DND-41 (cell line): ENCODE measurements at regions not wholly inside any gene's neighbourhood (a gene's known extent, or its start where the extent isn't known, plus 50 kb on each side); places are given as distances from the start of the nearest gene placed in this dataset.

Source experiments
- ATAC-seq: fragments of 200-7000 bp; cut with Tn5 transposase; 3 replicates; pipeline ENCODE4 v1.9.1; 2021; ENCODE audit warnings: low read depth; ENCODE audit not compliant: insufficient read depth
- DNase-seq: peaks from one replicate; pipeline ENCODE4 v3.0.0-alpha.2; 2020
- H2AFZ ChIP-seq: 2 replicates; pipeline ENCODE4 v1.6.0; 2012; ENCODE audit warnings: low read depth, low read length
- H3K27ac ChIP-seq: 2 replicates; pipeline ENCODE4 v1.5.1; 2012; ENCODE audit warnings: low read length, inconsistent platforms
- H3K27me3 ChIP-seq: fragments of 200-600 bp; sonication (generic); 2 replicates; pipeline ENCODE4 v1.6.0; 2012; ENCODE audit warnings: low read length, mild to moderate bottlenecking, inconsistent platforms; ENCODE audit not compliant: insufficient read depth, poor library complexity
- H3K36me3 ChIP-seq: 2 replicates; pipeline ENCODE4 v1.5.1; 2012; ENCODE audit warnings: low read length, inconsistent platforms; ENCODE audit not compliant: insufficient read depth
- H3K4me1 ChIP-seq: 2 replicates; pipeline ENCODE4 v1.5.1; 2012; ENCODE audit warnings: mild to moderate bottlenecking, low read length; ENCODE audit not compliant: insufficient read depth
- H3K4me2 ChIP-seq: 2 replicates; pipeline ENCODE4 v1.6.0; 2012; ENCODE audit warnings: mild to moderate bottlenecking, moderate library complexity, low read length, inconsistent platforms; ENCODE audit not compliant: insufficient read depth
- H3K4me3 ChIP-seq, 2 experiments: fragments of 200-600 bp in 1 of 2; shearing (Covaris generic) in 1 of 2; 2 replicates each; pipeline ENCODE4 v1.5.1; 2012 to 2016; ENCODE audit warnings: inconsistent platforms in 2 of 2, low read length in 2 of 2, mild to moderate bottlenecking in 2 of 2, low read depth in 1 of 2, moderate library complexity in 1 of 2
- H3K79me2 ChIP-seq: 2 replicates; pipeline ENCODE4 v1.6.0; 2012; ENCODE audit warnings: low read length, inconsistent platforms; ENCODE audit not compliant: insufficient read depth
- H3K9ac ChIP-seq: 2 replicates; pipeline ENCODE4 v1.6.0; 2012; ENCODE audit warnings: low read depth, mild to moderate bottlenecking, inconsistent platforms, low read length, moderate library complexity
- H3K9me3 ChIP-seq: 2 replicates; pipeline ENCODE4 v1.5.1; 2012; ENCODE audit warnings: low read length, moderate library complexity, mild to moderate bottlenecking, inconsistent platforms; ENCODE audit not compliant: insufficient read depth, severe bottlenecking
- H4K20me1 ChIP-seq: 2 replicates; pipeline ENCODE4 v1.6.0; 2012; ENCODE audit warnings: low read length; ENCODE audit not compliant: insufficient read depth
- EZH2 ChIP-seq: IDR thresholded peaks from 3 replicates; pipeline ENCODE4 v1.6.1; 2012; ENCODE audit warnings: borderline replicate concordance, low read depth, mild to moderate bottlenecking, moderate library complexity, low read length, inconsistent platforms; ENCODE audit not compliant: severe bottlenecking
- TF ChIP-seq, protein P1 (sequence below): IDR thresholded peaks from 2 replicates; pipeline ENCODE4 v1.5.1; 2012; ENCODE audit warnings: borderline replicate concordance, low read length, moderate library complexity, mild to moderate bottlenecking; ENCODE audit not compliant: poor library complexity, severe bottlenecking; ENCODE audit errors: extremely low read depth

DNA sequence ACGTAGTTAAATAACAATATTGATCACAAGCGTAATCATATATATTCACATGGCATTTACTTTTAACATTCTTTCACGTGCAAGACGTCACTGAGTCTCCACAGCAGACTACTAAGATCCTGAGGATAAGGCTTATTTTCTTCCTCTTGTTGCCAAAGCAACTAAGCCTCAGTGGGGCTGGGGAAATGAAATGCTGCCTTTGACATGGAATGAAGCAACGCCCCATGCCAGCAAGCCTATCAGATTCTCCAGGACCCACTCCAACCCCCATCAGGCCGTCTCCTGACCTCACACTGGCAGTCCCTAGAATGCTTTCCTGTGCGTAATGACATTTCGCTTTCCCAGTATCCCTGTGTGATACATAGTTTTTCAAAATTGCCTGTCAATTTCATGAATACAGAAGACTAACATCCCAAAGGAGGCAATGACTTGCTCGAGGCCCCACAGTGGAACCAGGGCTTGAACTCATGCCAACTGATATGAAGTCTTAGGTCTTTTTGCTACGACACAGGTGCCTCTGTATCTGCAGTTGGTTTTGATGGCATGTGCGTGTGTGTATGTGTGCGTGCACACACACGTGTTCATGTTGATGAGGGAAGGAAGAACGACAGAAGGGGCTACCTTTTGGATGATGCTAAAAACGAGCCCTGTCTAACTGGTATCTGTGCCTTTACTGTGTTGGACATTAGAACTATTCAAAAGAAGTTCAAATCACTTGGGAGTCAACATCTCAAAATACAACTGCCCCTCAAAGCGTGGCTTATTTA, 239.1 kb downstream of the VRK1 start:
- H3K79me2 ChIP-seq: no peaks in the 10 kb centered on the region
- TF ChIP-seq, protein P1, sequence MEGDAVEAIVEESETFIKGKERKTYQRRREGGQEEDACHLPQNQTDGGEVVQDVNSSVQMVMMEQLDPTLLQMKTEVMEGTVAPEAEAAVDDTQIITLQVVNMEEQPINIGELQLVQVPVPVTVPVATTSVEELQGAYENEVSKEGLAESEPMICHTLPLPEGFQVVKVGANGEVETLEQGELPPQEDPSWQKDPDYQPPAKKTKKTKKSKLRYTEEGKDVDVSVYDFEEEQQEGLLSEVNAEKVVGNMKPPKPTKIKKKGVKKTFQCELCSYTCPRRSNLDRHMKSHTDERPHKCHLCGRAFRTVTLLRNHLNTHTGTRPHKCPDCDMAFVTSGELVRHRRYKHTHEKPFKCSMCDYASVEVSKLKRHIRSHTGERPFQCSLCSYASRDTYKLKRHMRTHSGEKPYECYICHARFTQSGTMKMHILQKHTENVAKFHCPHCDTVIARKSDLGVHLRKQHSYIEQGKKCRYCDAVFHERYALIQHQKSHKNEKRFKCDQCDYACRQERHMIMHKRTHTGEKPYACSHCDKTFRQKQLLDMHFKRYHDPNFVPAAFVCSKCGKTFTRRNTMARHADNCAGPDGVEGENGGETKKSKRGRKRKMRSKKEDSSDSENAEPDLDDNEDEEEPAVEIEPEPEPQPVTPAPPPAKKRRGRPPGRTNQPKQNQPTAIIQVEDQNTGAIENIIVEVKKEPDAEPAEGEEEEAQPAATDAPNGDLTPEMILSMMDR: no peak
- TF ChIP-seq EZH2: no peak
- no peaks in the 10 kb centered on the region for H3K4me1 ChIP-seq
- peaks cover 15% of the 10 kb centered on the region for H3K9me3 ChIP-seq
- no peak overlapping the region for H2AFZ ChIP-seq
- H3K9ac ChIP-seq: no peak overlapping the region
- no peaks in the 10 kb centered on the region for H4K20me1 ChIP-seq
- no peak overlapping the region for H3K27ac ChIP-seq
- no peak for DNase-seq
- no peaks in the 10 kb centered on the region for H3K27me3 ChIP-seq
- ATAC-seq: no peak
- H3K4me3 ChIP-seq: no peak overlapping the region
- no peak overlapping the region for H3K4me2 ChIP-seq
- H3K36me3 ChIP-seq: no peaks in the 10 kb centered on the region

DNA sequence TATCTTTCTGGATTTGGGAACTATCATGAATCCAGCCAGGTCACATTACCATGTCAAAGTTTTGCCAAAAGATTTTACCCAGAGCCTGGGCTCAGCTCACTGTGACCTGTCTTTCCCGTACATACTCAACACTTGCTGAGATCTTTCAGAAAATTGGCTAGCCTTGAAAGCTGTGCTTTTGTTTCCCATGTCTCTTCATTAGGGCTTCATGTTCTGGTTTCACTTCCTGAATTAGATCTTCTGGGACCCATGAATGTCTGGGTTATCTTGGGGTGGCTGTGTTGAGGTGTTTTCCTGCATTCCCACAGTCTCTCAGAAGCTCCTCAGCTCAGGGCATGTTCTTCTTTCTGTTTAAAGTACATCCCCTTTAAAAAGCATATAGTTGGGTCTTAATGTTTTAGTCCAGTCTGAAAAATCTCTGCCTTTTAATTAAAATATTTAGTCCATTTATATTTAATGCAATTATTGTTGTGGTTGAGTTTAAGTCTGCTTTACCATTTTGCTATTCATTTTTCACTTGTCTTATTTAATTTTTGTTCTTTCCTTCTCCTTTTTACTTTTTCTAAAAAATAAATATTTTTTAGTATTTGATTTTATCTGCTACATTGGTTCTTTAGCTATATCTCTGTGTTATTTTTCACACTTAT, 242.7 kb downstream of the VRK1 start:
- Histone ChIP-seq H4K20me1 (no peaks in the 10 kb centered on the region), H3K27ac (no peak overlapping the region), H3K27me3 (no peaks in the 10 kb centered on the region), H3K4me3 (no peak overlapping the region), H3K4me1 (no peaks in the 10 kb centered on the region), H2AFZ (no peak overlapping the region), H3K36me3 (no peaks in the 10 kb centered on the region), H3K4me2 (no peak overlapping the region), H3K9me3 (peaks cover 15% of the 10 kb centered on the region), H3K9ac (no peak overlapping the region), H3K79me2 (no peaks in the 10 kb centered on the region)
- DNase-seq (no peak), ATAC-seq (no peak)
- TF ChIP-seq, protein P1: no peak
- no peak for TF ChIP-seq EZH2

DNA sequence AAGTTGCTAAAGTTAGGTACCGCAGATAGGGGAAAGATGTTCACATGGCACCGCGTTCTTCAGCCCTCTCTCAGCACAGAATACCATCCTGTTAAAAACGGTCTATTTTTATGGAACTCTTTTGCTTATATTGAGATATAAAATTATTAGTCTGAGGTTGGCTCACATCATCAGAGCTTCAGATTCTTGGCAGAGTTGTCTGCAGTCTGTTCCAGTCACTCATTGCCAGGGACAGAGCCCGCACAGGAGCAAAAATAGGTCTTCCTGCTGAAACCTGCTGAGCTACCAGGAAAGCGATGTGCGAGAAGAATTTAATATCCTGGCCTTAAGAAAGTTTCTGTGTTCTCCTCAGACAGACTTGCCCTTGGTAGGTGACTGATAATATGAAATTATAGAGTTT, 249.8 kb downstream of the VRK1 start:
- H3K79me2 ChIP-seq: no peaks in the 10 kb centered on the region
- H3K4me1 ChIP-seq: no peaks in the 10 kb centered on the region
- DNase-seq (no peak), ATAC-seq (no peak)
- no peak overlapping the region for H3K27ac ChIP-seq
- no peak overlapping the region for H3K4me3 ChIP-seq
- TF ChIP-seq EZH2: no peak
- TF ChIP-seq, protein P1: no peak
- no peaks in the 10 kb centered on the region for H4K20me1 ChIP-seq
- H3K9ac ChIP-seq: no peak overlapping the region
- H3K4me2 ChIP-seq: no peak overlapping the region
- no peak overlapping the region for H2AFZ ChIP-seq
- H3K9me3 ChIP-seq: no peaks in the 10 kb centered on the region
- H3K36me3 ChIP-seq: no peaks in the 10 kb centered on the region
- H3K27me3 ChIP-seq: no peaks in the 10 kb centered on the region
